Panc1 (cell line): ENCODE measurements at regions not wholly inside any gene's neighbourhood (a gene's known extent, or its start where the extent isn't known, plus 50 kb on each side); places are given as distances from the start of the nearest gene placed in this dataset.

Source experiments
- POLR2AphosphoS5 ChIP-seq: IDR thresholded peaks from 2 replicates; pipeline ENCODE4 v1.6.1; 2012; ENCODE audit warnings: mild to moderate bottlenecking, low read depth, low read length, moderate library complexity
- SIN3A ChIP-seq: IDR thresholded peaks from 2 replicates; pipeline ENCODE4 v1.6.1; 2012; ENCODE audit warnings: low read depth, mild to moderate bottlenecking, low read length, moderate library complexity, borderline replicate concordance; ENCODE audit not compliant: insufficient read depth
- TF ChIP-seq, protein P1 (sequence below): fragments of 450-650 bp; IDR thresholded peaks from 2 replicates; pipeline ENCODE4 v1.5.1; 2017; ENCODE audit warnings: mild to moderate bottlenecking
- TF ChIP-seq, protein P2 (sequence below), 2 experiments: IDR thresholded peaks; 2 replicates each; pipeline ENCODE4 v1.6.1; 2011 to 2012; ENCODE audit warnings: low read depth in 2 of 2, control low read depth in 1 of 2, low read length in 1 of 2, mild to moderate bottlenecking in 1 of 2, moderate library complexity in 1 of 2; ENCODE audit not compliant: insufficient read depth in 1 of 2

DNA sequence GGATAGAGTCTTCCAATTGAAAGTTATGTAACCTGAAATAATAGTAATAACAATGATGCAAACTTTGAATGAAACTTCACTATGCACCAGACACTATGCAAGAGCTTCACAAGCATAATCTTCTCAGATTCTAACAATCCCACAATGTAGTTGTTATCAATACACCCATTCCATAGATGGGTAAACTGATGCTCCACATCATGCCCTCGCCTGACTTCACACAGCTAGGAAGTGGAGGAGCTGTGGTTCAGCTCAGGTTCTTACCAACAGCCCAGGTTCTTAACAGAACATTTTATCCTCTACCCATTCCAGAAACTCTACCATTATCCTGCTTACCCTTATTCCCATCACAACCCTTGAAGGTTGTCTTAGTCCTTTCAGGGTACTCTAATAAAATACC, 50.4 kb upstream of the HMGXB4 start:
- TF ChIP-seq, protein P1, sequence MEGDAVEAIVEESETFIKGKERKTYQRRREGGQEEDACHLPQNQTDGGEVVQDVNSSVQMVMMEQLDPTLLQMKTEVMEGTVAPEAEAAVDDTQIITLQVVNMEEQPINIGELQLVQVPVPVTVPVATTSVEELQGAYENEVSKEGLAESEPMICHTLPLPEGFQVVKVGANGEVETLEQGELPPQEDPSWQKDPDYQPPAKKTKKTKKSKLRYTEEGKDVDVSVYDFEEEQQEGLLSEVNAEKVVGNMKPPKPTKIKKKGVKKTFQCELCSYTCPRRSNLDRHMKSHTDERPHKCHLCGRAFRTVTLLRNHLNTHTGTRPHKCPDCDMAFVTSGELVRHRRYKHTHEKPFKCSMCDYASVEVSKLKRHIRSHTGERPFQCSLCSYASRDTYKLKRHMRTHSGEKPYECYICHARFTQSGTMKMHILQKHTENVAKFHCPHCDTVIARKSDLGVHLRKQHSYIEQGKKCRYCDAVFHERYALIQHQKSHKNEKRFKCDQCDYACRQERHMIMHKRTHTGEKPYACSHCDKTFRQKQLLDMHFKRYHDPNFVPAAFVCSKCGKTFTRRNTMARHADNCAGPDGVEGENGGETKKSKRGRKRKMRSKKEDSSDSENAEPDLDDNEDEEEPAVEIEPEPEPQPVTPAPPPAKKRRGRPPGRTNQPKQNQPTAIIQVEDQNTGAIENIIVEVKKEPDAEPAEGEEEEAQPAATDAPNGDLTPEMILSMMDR, result no peak
- TF ChIP-seq POLR2AphosphoS5, result no peak
- TF ChIP-seq, protein P2, sequence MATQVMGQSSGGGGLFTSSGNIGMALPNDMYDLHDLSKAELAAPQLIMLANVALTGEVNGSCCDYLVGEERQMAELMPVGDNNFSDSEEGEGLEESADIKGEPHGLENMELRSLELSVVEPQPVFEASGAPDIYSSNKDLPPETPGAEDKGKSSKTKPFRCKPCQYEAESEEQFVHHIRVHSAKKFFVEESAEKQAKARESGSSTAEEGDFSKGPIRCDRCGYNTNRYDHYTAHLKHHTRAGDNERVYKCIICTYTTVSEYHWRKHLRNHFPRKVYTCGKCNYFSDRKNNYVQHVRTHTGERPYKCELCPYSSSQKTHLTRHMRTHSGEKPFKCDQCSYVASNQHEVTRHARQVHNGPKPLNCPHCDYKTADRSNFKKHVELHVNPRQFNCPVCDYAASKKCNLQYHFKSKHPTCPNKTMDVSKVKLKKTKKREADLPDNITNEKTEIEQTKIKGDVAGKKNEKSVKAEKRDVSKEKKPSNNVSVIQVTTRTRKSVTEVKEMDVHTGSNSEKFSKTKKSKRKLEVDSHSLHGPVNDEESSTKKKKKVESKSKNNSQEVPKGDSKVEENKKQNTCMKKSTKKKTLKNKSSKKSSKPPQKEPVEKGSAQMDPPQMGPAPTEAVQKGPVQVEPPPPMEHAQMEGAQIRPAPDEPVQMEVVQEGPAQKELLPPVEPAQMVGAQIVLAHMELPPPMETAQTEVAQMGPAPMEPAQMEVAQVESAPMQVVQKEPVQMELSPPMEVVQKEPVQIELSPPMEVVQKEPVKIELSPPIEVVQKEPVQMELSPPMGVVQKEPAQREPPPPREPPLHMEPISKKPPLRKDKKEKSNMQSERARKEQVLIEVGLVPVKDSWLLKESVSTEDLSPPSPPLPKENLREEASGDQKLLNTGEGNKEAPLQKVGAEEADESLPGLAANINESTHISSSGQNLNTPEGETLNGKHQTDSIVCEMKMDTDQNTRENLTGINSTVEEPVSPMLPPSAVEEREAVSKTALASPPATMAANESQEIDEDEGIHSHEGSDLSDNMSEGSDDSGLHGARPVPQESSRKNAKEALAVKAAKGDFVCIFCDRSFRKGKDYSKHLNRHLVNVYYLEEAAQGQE (IDR thresholded peaks at IDR 0.05; ENCODE audit: insufficient read depth in 1 of 2, low read depth in 2 of 2, low read length in 1 of 2), result no peak
- no peak for TF ChIP-seq SIN3A
